Hematopoietic multipotent progenitor cell treated with erythropoietin and hydrocortisone succinate and interleukin-3 and kit ligand, for 4 days (in vitro differentiated cells): ENCODE measurements at regions not wholly inside any gene's neighbourhood (a gene's known extent, or its start where the extent isn't known, plus 50 kb on each side); places are given as distances from the start of the nearest gene placed in this dataset.
"Not testable (repeated sequence)": the region's sequence is repeated elsewhere in the genome, so short reads cannot be mapped to it uniquely, and the experiment has no call there.

Experiments used
- DNase-seq: peaks from one replicate; pipeline ENCODE4 v3.0.0-alpha.2; 2015

- no peak for DNase-seq
Measured at GRCh38 chr6:21710908-21711627, 117.5 kb downstream of the SOX4 start.

GRCh38 chr6:21712213-21712612 lies 118.7 kb downstream of the SOX4 start:
- DNase-seq, result no peak

GRCh38 chr6:21713481-21713880 lies 119.9 kb downstream of the SOX4 start:
- DNase-seq, result no peak

- DNase-seq, result no peak
Measured at GRCh38 chr6:21715180-21715579, 121.6 kb downstream of the SOX4 start.

GRCh38 chr6:21722510-21722909 lies 129.0 kb downstream of the SOX4 start:
- DNase-seq, result peak; percentile 32

- no peak for DNase-seq
Measured at GRCh38 chr6:21726676-21727075, 133.1 kb downstream of the SOX4 start.

GRCh38 chr6:21728141-21728540 lies 134.6 kb downstream of the SOX4 start:
- DNase-seq, result no peak

GRCh38 chr6:21729431-21729830 lies 135.9 kb downstream of the SOX4 start:
- no peak for DNase-seq

GRCh38 chr6:21730533-21730932 lies 137.0 kb downstream of the SOX4 start:
- no peak for DNase-seq

- DNase-seq, result no peak
Measured at GRCh38 chr6:21731411-21732031, 138.0 kb downstream of the SOX4 start.

GRCh38 chr6:21732032-21732730 lies 138.6 kb downstream of the SOX4 start:
- not testable (repeated sequence) for DNase-seq

- no peak for DNase-seq
Measured at GRCh38 chr6:21732731-21733130, 139.2 kb downstream of the SOX4 start.

GRCh38 chr6:21733311-21733710 lies 139.8 kb downstream of the SOX4 start:
- DNase-seq, result no peak

GRCh38 chr6:21734204-21734603 lies 140.7 kb downstream of the SOX4 start:
- DNase-seq, result no peak

- no peak for DNase-seq
Measured at GRCh38 chr6:21738180-21739094, 144.9 kb downstream of the SOX4 start.

- DNase-seq, result no peak
Measured at GRCh38 chr6:21739241-21739640, 145.7 kb downstream of the SOX4 start.

- DNase-seq, result no peak
Measured at GRCh38 chr6:21739838-21740237, 146.3 kb downstream of the SOX4 start.

- no peak for DNase-seq
Measured at GRCh38 chr6:21740376-21741124, 147.0 kb downstream of the SOX4 start.

GRCh38 chr6:21741221-21742109 lies 147.9 kb downstream of the SOX4 start:
- no peak for DNase-seq

- DNase-seq, result no peak
Measured at GRCh38 chr6:21742238-21742660, 148.7 kb downstream of the SOX4 start.

- no peak for DNase-seq
Measured at GRCh38 chr6:21744331-21744730, 150.8 kb downstream of the SOX4 start.
